H9 (cell line): ENCODE measurements at regions not wholly inside any gene's neighbourhood (a gene's known extent, or its start where the extent isn't known, plus 50 kb on each side); places are given as distances from the start of the nearest gene placed in this dataset.

ENCODE experiments used
- DNase-seq: peaks from one replicate; pipeline ENCODE4 v3.0.0-alpha.2; 2017
- H2AFZ ChIP-seq: one replicate; pipeline ENCODE4 v1.6.1; 2013; ENCODE audit warnings: mild to moderate bottlenecking, low read length, control low read depth, moderate library complexity
- H2AK5ac ChIP-seq: 2 replicates; pipeline ENCODE4 v1.6.1; 2013; ENCODE audit warnings: low read length, control low read depth, mixed read lengths; ENCODE audit not compliant: insufficient read length
- H2BK120ac ChIP-seq: one replicate; pipeline ENCODE4 v1.6.1; 2013; ENCODE audit warnings: low read depth, mild to moderate bottlenecking, low read length, control low read depth, inconsistent platforms; ENCODE audit not compliant: poor library complexity, severe bottlenecking
- H2BK12ac ChIP-seq: 2 replicates; pipeline ENCODE4 v1.6.1; 2013; ENCODE audit warnings: low read length, control low read depth, mixed read lengths, low read depth; ENCODE audit not compliant: insufficient read length
- H2BK15ac ChIP-seq: 2 replicates; pipeline ENCODE4 v1.6.1; 2013; ENCODE audit warnings: low read depth, low read length, control low read depth
- H2BK20ac ChIP-seq: one replicate; pipeline ENCODE4 v1.6.1; 2013; ENCODE audit warnings: low read depth, mild to moderate bottlenecking, low read length, control low read depth, inconsistent platforms; ENCODE audit not compliant: poor library complexity, severe bottlenecking
- H2BK5ac ChIP-seq: 2 replicates; pipeline ENCODE4 v1.6.1; 2013; ENCODE audit warnings: low read length, control low read depth, mixed read lengths; ENCODE audit not compliant: insufficient read length
- H3K14ac ChIP-seq: 2 replicates; pipeline ENCODE4 v1.6.1; 2013; ENCODE audit warnings: low read length, control low read depth; ENCODE audit not compliant: insufficient read depth
- H3K18ac ChIP-seq: 2 replicates; pipeline ENCODE4 v1.6.1; 2013; ENCODE audit warnings: low read depth, mild to moderate bottlenecking, mixed read lengths, low read length, control low read depth; ENCODE audit not compliant: insufficient read length
- H3K23ac ChIP-seq: 2 replicates; pipeline ENCODE4 v1.6.1; 2013; ENCODE audit warnings: low read length, control low read depth, mixed read lengths, low read depth; ENCODE audit not compliant: insufficient read length
- H3K23me2 ChIP-seq: 2 replicates; pipeline ENCODE4 v1.6.1; 2013; ENCODE audit warnings: low read depth, mild to moderate bottlenecking, mixed read lengths, low read length, control low read depth; ENCODE audit not compliant: insufficient read length, poor library complexity, severe bottlenecking
- H3K27ac ChIP-seq: 2 replicates; pipeline ENCODE4 v1.5.1; 2013; ENCODE audit warnings: low read length, control low read depth, mixed read lengths, low read depth; ENCODE audit not compliant: insufficient read length
- H3K27me3 ChIP-seq: 2 replicates; pipeline ENCODE4 v1.6.1; 2013; ENCODE audit warnings: low read length, control low read depth, inconsistent platforms; ENCODE audit not compliant: insufficient read depth
- H3K4ac ChIP-seq: 2 replicates; pipeline ENCODE4 v1.6.1; 2013; ENCODE audit warnings: low read depth, mild to moderate bottlenecking, control low read depth, inconsistent platforms, low read length, moderate library complexity
- H3K4me1 ChIP-seq: 2 replicates; pipeline ENCODE4 v1.6.1; 2013; ENCODE audit warnings: low read length, control low read depth, inconsistent platforms; ENCODE audit not compliant: insufficient read depth
- H3K4me2 ChIP-seq: 2 replicates; pipeline ENCODE4 v1.6.1; 2013; ENCODE audit warnings: low read length, control low read depth, mixed read lengths; ENCODE audit not compliant: insufficient read length, insufficient read depth
- H3K56ac ChIP-seq: 2 replicates; pipeline ENCODE4 v1.6.1; 2013; ENCODE audit warnings: low read depth, mild to moderate bottlenecking, mixed read lengths, low read length, control low read depth; ENCODE audit not compliant: insufficient read length
- H3K79me1 ChIP-seq: 2 replicates; pipeline ENCODE4 v1.6.1; 2013; ENCODE audit warnings: low read depth, mild to moderate bottlenecking, moderate library complexity, low read length, control low read depth, inconsistent platforms; ENCODE audit not compliant: insufficient read depth, poor library complexity, severe bottlenecking
- H3K79me2 ChIP-seq: 2 replicates; pipeline ENCODE4 v1.6.1; 2013; ENCODE audit warnings: low read length, control low read depth, inconsistent platforms; ENCODE audit not compliant: insufficient read depth
- H3K9ac ChIP-seq: 2 replicates; pipeline ENCODE4 v1.6.1; 2013; ENCODE audit warnings: low read length, control low read depth, mixed read lengths; ENCODE audit not compliant: insufficient read length; ENCODE audit errors: extremely low read depth
- H3K9me3 ChIP-seq: one replicate; pipeline ENCODE4 v1.6.1; 2013; ENCODE audit warnings: low read depth, low read length, inconsistent platforms; ENCODE audit not compliant: control insufficient read depth
- H3T11ph ChIP-seq: one replicate; pipeline ENCODE4 v1.6.1; 2013; ENCODE audit warnings: mild to moderate bottlenecking, low read length, control low read depth, inconsistent platforms
- H4K20me1 ChIP-seq: one replicate; pipeline ENCODE4 v1.6.1; 2013; ENCODE audit not compliant: control insufficient read depth, insufficient read length, insufficient read depth
- H4K5ac ChIP-seq: 2 replicates; pipeline ENCODE4 v1.6.1; 2013; ENCODE audit warnings: low read depth, mild to moderate bottlenecking, mixed read lengths, low read length, control low read depth; ENCODE audit not compliant: insufficient read length
- H4K8ac ChIP-seq: replicated peaks from 2 replicates; pipeline ENCODE4 v1.6.1; 2013; ENCODE audit warnings: low read length, control low read depth, mixed read lengths, low read depth; ENCODE audit not compliant: insufficient read length
- H4K91ac ChIP-seq: 2 replicates; pipeline ENCODE4 v1.6.1; 2013; ENCODE audit warnings: low read depth, mild to moderate bottlenecking, moderate library complexity, mixed read lengths, low read length, control low read depth; ENCODE audit not compliant: insufficient read length
- H3K27ac Mint-ChIP-seq, 3 experiments: 2 replicates in 2 of 3; 3 replicates in 1 of 3; pipeline ENCODE4 v1.8.0; 2020 to 2021; ENCODE audit warnings: mixed read lengths in 3 of 3, mild to moderate bottlenecking in 1 of 3, moderate library complexity in 1 of 3
- H3K27me3 Mint-ChIP-seq: 2 replicates; pipeline ENCODE4 v1.8.0; 2021; ENCODE audit warnings: low read depth, mild to moderate bottlenecking, moderate library complexity, mixed read lengths
- H3K36me3 Mint-ChIP-seq, 3 experiments: 2 replicates in 2 of 3; 3 replicates in 1 of 3; pipeline ENCODE4 v1.8.0; 2020 to 2021; ENCODE audit warnings: low read depth in 3 of 3, mixed read lengths in 3 of 3; ENCODE audit not compliant: insufficient read depth in 1 of 3
- H3K4me1 Mint-ChIP-seq, 2 experiments: 2 replicates each; pipeline ENCODE4 v1.8.0; 2020; ENCODE audit warnings: mixed read lengths in 2 of 2
- H3K4me3 Mint-ChIP-seq, 2 experiments: 2 replicates in 1 of 2; 3 replicates in 1 of 2; pipeline ENCODE4 v1.8.0; 2020 to 2021; ENCODE audit warnings: mild to moderate bottlenecking in 2 of 2, mixed read lengths in 2 of 2, moderate library complexity in 1 of 2
- H3K9me3 Mint-ChIP-seq, 2 experiments: 2 replicates in 1 of 2; 3 replicates in 1 of 2; pipeline ENCODE4 v1.8.0; 2020; ENCODE audit warnings: mild to moderate bottlenecking in 2 of 2, mixed read lengths in 2 of 2, moderate library complexity in 1 of 2
- CTCF ChIP-seq: fragments of 200-600 bp; sonication (generic); conservative IDR thresholded peaks from 3 replicates; pipeline ENCODE4 v1.8.0; 2021; ENCODE audit warnings: antibody characterized with exemption, mild to moderate bottlenecking
- WGBS: extraction: QIAGEN DNeasy Blood & Tissue Kit; methylation state at CpG from one replicate; pipeline ENCODE4 v1.1.7; 2013; ENCODE audit warnings: missing lambda C conversion rate, low lambda C conversion rate, mixed read lengths; ENCODE audit not compliant: insufficient read length; ENCODE audit errors: extremely low coverage; 5-methylcytosine and 5-hydroxymethylcytosine counted together

DNA sequence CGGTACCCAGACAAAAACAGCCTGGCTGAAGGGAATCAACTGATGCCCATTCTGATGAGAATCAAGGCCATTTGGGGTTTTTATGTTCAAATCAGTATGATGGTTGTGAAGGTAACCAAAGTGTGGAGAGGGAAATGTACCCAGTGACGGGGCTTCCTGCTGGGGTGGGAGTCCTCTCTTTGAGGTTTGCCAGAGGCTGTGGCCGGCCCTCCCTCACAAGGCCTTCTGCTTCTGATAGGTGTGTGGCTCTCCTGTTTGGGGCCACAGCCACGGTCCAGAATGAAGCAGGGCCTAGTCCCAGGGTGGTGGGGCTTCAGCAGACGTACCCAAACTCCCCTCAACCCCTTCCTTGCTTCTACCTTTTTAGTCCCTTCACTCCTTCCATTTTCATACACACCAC is 86.7 kb upstream of the NAA20 start:
- no peak for DNase-seq
- Mint-ChIP-seq H3K4me1 (peaks cover 13 to 15% of the 10 kb centered on the region in 2 experiments), H3K27ac (no peak overlapping the region; a peak in 1 of 7 replicates), H3K36me3 (no peaks in the 10 kb centered on the region), H3K27me3 (no peaks in the 10 kb centered on the region), H3K4me3 (no peak overlapping the region), H3K9me3 (no peaks in the 10 kb centered on the region; a peak in 1 of 5 replicates)
- Histone ChIP-seq H3K79me2 (no peaks in the 10 kb centered on the region), H2AK5ac (no peak overlapping the region), H4K91ac (no peak overlapping the region), H3K4ac (no peak overlapping the region), H3K9ac (no peak overlapping the region), H3K23ac (no peak overlapping the region), H3K27ac (no peak overlapping the region), H3K56ac (no peak overlapping the region), H2AFZ (no peak overlapping the region), H3T11ph (no peak overlapping the region), H4K8ac (no peak overlapping the region), H2BK5ac (no peak overlapping the region), H3K9me3 (no peaks in the 10 kb centered on the region), H3K14ac (no peak overlapping the region), H3K79me1 (no peaks in the 10 kb centered on the region), H2BK120ac (no peak overlapping the region), H3K27me3 (no peaks in the 10 kb centered on the region), H2BK15ac (no peak overlapping the region), H4K20me1 (no peaks in the 10 kb centered on the region), H3K18ac (no peak overlapping the region), H4K5ac (no peak overlapping the region), H3K23me2 (no peaks in the 10 kb centered on the region), H3K4me2 (no peak overlapping the region), H2BK12ac (no peak overlapping the region), H2BK20ac (no peak overlapping the region), H3K4me1 (no peaks in the 10 kb centered on the region)
- WGBS: no CpG with 5 or more reads among the region's 5 CpGs
- no peak for TF ChIP-seq CTCF
